ENCODE measurements at regions not wholly inside any gene's neighbourhood (a gene's known extent, or its start where the extent isn't known, plus 50 kb on each side); places are given as distances from the start of the nearest gene placed in this dataset.

- H3K4me3 ChIP-seq (ENCODE audit: low read depth, low read length) = no peak overlapping the region
- no peak for TF ChIP-seq CTCF (conservative IDR thresholded peaks at IDR 0.05; ENCODE audit: low read depth, low read length)
- DNase-seq (ENCODE audit: low read depth) = no peak
Measured at GRCh38 chr6:110043366-110043994, 65.4 kb downstream of the GPR6 start.

GRCh38 chr6:110044096-110044495 is 66.0 kb downstream of the GPR6 start:
- no peak overlapping the region for H3K4me3 ChIP-seq (ENCODE audit: low read depth, low read length)
- no peak for TF ChIP-seq CTCF (conservative IDR thresholded peaks at IDR 0.05; ENCODE audit: low read depth, low read length)
- no peak for DNase-seq (ENCODE audit: low read depth)

- no peak for TF ChIP-seq CTCF (conservative IDR thresholded peaks at IDR 0.05; ENCODE audit: low read depth, low read length)
- no peak for DNase-seq (ENCODE audit: low read depth)
- no peak overlapping the region for H3K4me3 ChIP-seq (ENCODE audit: low read depth, low read length)
Measured at GRCh38 chr6:110044622-110045021, 66.5 kb downstream of the GPR6 start.

GRCh38 chr6:110048221-110048875 is 70.2 kb downstream of the GPR6 start:
- TF ChIP-seq CTCF (conservative IDR thresholded peaks at IDR 0.05; ENCODE audit: low read depth, low read length) = no peak
- DNase-seq (ENCODE audit: low read depth) = no peak

GRCh38 chr6:110049696-110050439 is 71.8 kb downstream of the GPR6 start:
- TF ChIP-seq CTCF (conservative IDR thresholded peaks at IDR 0.05; ENCODE audit: low read depth, low read length) = no peak
- DNase-seq (ENCODE audit: low read depth) = no peak
- no peak overlapping the region for H3K4me3 ChIP-seq (ENCODE audit: low read depth, low read length)

More at GRCh38 chr6:110048221-110048875, 70.2 kb downstream of the GPR6 start:
- no peak overlapping the region for H3K4me3 ChIP-seq (ENCODE audit: low read depth, low read length)
